H7 (cell line): ENCODE measurements at regions not wholly inside any gene's neighbourhood (a gene's known extent, or its start where the extent isn't known, plus 50 kb on each side); places are given as distances from the start of the nearest gene placed in this dataset.

Experiments used
- DNase-seq: peaks from one replicate; pipeline ENCODE4 v3.0.0; 2012
- H3K27me3 ChIP-seq: 2 replicates; pipeline ENCODE4 v1.6.0; 2011; ENCODE audit warnings: mild to moderate bottlenecking, low read length; ENCODE audit not compliant: control insufficient read depth, insufficient read depth
- H3K36me3 ChIP-seq: replicated peaks from 2 replicates; pipeline ENCODE4 v1.5.1; 2011; ENCODE audit warnings: low read length; ENCODE audit not compliant: control insufficient read depth, insufficient read depth
- H3K4me3 ChIP-seq: 2 replicates; pipeline ENCODE4 v1.5.1; 2011; ENCODE audit warnings: low read depth, mild to moderate bottlenecking, control low read depth, low read length, moderate library complexity; ENCODE audit not compliant: insufficient read depth

DNA sequence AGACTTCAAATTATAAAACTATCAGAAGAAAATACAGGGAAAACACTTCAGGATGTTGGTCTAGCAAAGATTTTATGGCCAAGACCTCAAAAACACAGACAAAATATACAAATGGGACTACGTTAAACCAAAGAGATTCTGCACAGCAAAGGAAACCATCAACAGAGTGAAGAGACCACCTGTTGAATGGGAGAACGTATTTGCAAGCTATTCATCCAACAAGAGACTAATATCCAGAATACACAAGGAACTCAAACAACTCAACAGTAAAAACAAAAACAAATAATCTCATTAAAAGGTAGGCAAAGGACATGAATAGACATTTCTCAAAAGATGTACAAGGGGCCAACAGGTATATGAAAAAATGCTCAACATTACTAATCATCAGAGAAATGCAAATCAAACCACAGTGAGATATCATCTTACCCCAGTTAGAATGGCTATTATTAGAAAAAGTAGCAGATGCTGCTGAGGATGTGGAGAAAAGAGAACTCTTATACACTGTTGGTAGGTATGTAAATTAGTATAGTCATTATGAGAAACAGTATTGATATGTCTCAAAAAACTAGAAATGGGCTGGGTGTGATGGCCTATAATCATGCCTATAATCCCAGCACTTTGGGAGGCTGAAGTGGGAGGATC is 112.6 kb downstream of the LRIG2 start:
- no peaks in the 10 kb centered on the region for H3K27me3 ChIP-seq
- DNase-seq = no peak
- no peaks in the 10 kb centered on the region for H3K36me3 ChIP-seq
- no peak overlapping the region for H3K4me3 ChIP-seq

DNA sequence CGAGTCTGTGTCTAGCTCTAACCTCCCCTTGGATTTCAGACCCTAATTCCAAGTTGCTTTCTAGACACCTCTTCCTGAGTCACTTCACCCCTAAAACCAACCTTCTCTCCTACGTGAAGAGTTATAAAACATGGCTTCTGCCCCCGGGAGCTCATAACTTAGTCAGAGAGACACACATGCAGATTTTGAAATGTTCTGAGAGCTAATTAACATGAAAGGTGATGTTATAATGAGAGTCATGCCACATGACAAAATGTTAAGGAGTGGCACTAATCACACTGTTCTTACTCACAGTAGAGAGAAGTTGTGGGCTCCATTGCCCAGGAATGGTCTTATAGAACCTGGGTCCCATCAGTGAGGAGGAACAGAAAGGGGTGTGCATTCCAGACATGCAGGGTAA is 117.1 kb downstream of the LRIG2 start:
- Histone ChIP-seq H3K27me3 (no peaks in the 10 kb centered on the region), H3K4me3 (no peak overlapping the region), H3K36me3 (no peaks in the 10 kb centered on the region)
- DNase-seq = no peak

DNA sequence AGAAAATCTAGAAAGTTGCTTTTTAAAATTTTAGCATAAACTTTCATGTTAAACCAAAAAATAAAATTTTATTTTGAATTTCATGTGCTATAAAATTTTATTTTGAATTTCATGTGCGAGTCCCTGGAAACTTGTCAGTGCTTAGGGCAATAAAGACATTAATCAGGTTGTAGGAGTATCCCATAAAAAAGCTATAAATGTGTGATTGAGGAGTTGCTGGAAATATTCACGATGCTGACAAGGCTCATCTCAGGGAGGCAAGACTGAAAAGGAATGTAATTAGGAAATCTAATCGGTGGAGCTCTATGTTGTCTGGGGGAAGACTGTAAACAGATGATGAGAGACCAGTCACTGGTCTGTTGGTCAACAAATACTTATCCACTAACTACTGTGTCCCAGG is 117.9 kb downstream of the LRIG2 start:
- DNase-seq = no peak
- H3K36me3 ChIP-seq = no peaks in the 10 kb centered on the region
- H3K4me3 ChIP-seq = no peak overlapping the region
- H3K27me3 ChIP-seq = no peaks in the 10 kb centered on the region

DNA sequence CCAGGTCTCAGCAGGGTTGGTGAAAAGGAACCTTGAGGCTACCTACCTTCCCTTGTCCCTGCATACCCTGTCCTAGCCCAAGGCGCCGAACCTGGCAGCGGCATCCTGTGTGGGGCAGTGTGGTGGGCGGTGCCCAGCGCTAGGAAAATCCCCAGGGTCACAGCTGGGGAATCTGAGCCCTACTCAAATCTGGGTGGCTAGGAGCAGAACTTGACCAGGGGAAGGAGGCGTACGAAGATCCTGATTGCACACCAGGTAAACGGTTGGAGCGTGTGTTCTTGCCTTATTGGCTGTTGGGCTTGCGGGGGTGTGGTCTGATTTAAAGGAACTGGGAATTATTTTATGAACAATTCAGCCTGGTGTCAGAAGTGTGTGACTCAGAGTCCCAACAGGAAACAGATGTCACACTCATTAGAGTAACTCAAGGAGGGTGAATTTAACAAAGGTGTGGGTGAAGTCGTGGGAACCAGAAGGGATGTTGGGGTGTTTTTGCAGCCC is 118.6 kb downstream of the LRIG2 start:
- Histone ChIP-seq H3K4me3 (no peak overlapping the region), H3K36me3 (no peaks in the 10 kb centered on the region), H3K27me3 (no peaks in the 10 kb centered on the region)
- no peak for DNase-seq

DNA sequence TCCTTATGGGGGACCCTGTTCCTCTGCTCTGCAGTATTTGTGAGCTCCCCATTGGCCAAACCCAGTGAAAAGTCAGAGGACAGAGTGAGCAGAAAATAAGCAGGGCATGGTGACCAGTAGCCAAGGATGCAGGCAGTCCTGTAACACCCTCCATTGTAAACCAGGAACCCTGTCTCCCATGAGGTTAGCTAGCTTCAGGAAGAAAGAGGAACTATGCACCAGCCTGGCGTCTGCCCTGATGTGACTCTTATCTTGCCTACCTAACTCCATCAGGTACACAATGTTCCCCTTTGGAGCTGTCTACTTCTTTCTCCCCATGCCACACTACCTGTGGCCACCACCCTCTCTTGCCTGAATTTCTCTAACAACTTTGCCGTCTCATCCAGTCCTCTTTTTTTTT is 119.2 kb downstream of the LRIG2 start:
- Histone ChIP-seq H3K27me3 (no peaks in the 10 kb centered on the region), H3K4me3 (no peak overlapping the region), H3K36me3 (no peaks in the 10 kb centered on the region)
- no peak for DNase-seq

DNA sequence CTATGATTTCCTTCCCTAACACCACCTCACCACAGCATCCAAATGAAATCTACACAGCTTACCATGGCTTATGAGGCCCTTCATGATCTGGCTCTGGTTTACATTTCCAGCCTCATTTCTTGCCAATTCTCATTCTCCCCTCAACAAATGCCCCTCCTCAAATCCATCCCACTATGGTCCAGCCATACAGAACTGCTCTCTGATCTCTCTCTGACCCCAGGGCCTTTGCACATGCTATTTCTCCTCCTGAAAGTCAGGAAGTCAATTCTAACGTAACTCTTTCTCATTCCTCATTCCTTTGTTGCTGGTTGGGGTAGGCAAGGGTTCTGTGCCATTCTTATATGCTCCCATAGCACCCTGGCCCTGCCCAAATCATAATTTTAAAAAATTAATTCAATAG is 120.0 kb downstream of the LRIG2 start:
- DNase-seq = no peak
- H3K4me3 ChIP-seq = no peak overlapping the region
- H3K27me3 ChIP-seq = no peaks in the 10 kb centered on the region
- H3K36me3 ChIP-seq = no peaks in the 10 kb centered on the region

DNA sequence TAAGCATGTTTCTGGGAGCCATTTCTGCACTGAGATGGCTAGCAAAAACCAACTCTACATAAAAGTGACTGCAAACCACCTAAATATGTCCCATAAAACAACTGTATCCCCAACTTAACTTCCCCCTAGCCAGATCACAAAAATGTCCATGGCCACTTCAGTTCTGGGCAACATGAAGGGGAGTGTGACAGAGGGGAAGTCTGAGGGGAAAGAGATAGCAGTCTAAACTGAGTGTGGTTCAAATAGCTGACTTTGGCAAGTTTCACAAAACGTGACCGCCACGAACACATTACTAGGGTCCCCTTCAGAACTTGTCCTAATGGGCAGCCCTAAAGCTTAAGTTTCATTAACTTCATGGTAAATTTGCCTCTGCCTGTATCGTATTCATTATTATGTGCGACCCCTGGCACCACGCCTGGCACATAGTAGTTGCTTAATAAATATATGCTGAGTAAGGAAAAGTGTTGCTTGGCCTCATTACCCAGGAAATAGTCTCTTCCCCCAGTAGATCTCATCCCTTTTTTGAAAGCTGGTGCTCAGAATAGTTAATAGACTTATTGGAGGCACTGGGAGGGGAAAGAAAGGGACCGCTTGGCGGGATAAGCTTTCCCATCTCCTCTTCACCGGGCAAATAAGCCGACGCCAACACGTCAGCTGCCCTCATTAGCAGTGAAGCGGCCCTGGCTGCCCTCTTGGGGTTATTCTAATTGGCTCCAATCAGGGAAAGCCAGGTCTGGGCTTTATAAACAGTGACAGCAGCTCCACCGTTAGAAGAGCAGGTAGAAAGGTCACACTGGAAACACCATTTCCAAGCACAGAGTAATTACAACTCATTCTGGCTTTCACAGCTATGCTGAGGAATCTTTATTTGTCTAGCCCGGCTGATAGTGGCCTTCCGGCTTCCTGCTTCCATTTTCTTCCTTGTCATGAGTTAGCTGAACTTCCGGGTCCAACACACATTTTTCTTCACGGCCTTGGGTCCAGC is 122.1 kb downstream of the LRIG2 start:
- no peak overlapping the region for H3K4me3 ChIP-seq
- H3K27me3 ChIP-seq = no peaks in the 10 kb centered on the region
- no peaks in the 10 kb centered on the region for H3K36me3 ChIP-seq
- DNase-seq = no peak

DNA sequence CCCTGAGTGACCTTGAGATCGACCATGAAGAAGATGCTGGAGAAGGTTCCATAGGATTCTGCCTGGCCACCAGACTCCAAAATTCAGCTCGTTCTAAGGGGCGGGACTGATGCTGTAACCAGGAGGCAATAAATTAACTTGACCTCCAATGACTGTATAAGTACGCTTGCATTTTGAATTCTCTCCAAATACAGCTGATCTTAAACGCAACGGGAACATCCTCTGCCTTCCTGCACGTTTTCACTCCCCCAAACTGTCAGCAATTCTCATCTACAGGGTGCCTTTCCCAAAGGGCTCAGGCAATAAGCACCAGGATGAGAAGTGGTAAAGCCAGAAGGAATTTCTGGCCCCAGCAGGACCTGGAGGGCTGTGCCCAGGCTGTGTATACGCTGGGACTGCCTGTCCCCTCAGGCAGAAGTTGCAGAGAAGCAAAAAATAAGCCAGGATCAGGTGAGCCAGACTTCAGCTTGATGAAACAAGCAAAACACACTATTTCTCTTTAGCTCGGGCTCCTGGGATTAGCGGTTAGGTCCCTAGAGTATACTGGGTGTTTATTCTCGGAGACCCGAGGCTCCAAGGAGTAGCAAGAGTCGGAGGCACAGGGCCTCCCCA is 124.8 kb downstream of the LRIG2 start:
- Histone ChIP-seq H3K27me3 (no peaks in the 10 kb centered on the region), H3K36me3 (no peaks in the 10 kb centered on the region), H3K4me3 (no peak overlapping the region)
- DNase-seq = no peak

DNA sequence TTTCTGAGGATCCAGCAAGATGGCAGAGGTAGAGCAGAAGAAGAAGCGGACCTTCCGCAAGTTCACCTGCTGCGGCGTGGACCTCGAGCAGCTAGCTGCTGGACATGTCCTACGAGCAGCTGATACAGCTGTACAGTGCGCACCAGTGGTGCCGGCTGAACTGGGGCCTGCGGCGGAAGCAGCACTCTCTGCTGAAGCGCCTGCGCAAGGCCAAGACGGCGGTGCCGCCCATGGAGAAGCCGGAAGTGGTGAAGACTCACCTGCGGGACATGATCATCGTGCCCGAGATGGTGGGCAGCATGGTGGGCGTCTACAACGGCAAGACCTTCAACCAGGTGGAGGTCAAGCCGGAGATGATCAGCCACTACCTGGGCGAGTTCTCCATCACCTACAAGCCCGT is 125.8 kb downstream of the LRIG2 start:
- Histone ChIP-seq H3K36me3 (no peaks in the 10 kb centered on the region), H3K4me3 (no peak overlapping the region), H3K27me3 (no peaks in the 10 kb centered on the region)
- no peak for DNase-seq

DNA sequence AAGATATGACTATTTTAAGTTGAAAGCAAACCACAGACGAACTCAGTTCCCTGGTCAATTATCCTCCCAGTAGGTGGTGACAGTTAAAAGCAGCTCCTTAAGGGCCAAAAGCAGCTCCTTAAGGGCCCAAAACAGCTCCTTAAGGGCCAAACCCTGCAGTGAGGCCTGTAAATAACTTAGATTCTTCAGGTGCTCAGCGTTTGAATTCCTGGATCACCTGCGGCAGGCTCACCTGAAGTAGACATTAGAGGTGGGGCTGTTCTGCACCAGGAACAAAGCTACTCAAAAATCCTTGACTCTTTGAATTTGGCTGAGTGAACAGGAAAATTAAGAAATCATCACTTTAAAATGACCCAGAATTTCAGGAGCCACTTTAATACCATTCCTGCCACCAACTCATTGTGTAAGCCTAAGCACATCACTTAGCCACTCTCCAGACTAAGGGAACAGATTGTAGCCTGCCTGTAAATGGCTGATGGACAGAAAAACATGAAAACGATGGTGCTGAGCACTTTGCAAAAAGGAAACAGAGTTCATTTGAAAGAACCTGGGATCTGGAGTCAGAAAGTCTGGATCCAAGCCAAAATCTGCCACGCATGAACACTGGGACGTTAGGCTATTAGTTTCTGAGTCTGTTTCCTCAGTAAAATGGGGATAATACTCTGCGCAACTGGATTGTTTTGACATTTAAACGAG is 126.9 kb downstream of the LRIG2 start:
- no peak overlapping the region for H3K4me3 ChIP-seq
- H3K36me3 ChIP-seq = no peaks in the 10 kb centered on the region
- H3K27me3 ChIP-seq = no peaks in the 10 kb centered on the region
- peak; percentile 61 for DNase-seq

DNA sequence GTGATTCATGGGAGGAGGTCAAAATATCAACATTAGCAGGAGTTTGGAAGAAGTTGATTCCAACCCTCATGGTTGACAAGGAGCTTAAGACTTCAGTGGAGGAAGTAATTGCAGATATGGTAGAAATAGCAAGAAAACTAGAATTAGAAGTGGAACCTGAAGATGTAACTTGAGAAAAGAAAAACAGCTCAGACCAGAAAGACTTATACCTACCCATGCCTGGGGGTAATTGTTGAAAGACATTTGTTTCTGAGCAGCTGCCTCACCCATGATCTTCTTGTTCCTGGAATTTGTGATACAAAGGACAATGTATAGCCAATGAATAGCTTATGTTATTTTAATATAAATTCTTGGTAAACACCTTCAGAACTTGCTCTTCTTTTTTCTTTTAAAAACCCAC is 128.6 kb downstream of the LRIG2 start:
- no peaks in the 10 kb centered on the region for H3K27me3 ChIP-seq
- DNase-seq = no peak
- no peaks in the 10 kb centered on the region for H3K36me3 ChIP-seq
- no peak overlapping the region for H3K4me3 ChIP-seq

DNA sequence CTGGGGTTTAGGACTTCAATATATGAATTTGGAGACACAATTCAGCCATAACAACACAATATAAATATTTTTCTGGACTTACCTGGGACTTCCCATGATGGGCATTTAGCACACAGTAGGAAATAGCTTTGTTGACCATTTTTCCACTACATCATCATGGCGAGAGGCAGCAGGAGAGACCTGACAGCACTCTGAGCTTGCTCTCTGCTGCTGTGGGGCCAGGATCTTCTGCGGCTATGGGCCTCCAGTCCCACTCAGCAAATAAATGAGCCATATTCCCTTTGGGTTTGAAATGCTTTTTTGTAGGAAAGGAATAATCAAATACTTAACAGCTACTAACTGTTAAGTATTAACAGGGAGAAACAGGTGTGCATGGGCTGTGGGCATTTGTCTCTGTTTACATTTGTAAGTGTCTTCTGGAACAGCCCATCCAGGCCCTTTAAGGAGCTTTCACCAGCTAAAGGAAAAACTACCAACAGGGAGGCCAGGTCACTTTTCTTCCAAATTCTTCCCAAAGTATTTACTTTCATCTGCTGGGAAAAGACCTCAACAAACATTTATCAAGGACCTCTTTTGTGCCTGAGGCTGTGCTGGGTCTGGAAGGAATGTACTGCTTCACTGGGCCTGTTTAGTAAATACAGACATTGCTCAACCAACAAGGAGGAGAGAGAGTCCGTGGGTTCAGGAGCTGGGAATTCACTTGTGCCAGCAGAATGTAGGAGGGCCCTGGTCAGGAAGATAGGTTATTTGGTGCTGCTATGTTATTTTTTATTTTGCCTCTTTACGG is 133.2 kb downstream of the LRIG2 start:
- Histone ChIP-seq H3K36me3 (no peaks in the 10 kb centered on the region), H3K4me3 (no peak overlapping the region), H3K27me3 (no peaks in the 10 kb centered on the region)
- no peak for DNase-seq

DNA sequence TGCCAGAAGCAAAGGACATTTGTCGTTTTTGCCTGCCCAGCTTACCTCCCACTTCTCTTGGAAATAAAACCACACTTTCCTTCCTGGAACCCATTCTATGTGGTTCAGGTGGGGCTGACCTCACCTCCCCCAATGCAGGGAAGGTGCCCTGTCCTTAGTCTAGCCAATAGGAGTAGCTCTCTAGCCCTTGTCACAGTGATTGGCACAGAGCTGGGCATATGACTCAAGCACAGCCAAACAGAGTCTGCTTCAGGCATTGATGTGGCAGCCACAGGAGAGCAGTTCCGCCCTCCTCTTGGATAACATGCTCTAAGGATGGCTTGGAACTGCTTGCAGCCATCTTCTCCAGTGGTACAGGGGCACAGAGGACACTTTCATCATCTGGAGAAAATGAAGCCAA is 134.0 kb downstream of the LRIG2 start:
- no peak for DNase-seq
- no peaks in the 10 kb centered on the region for H3K36me3 ChIP-seq
- H3K4me3 ChIP-seq = no peak overlapping the region
- H3K27me3 ChIP-seq = no peaks in the 10 kb centered on the region

DNA sequence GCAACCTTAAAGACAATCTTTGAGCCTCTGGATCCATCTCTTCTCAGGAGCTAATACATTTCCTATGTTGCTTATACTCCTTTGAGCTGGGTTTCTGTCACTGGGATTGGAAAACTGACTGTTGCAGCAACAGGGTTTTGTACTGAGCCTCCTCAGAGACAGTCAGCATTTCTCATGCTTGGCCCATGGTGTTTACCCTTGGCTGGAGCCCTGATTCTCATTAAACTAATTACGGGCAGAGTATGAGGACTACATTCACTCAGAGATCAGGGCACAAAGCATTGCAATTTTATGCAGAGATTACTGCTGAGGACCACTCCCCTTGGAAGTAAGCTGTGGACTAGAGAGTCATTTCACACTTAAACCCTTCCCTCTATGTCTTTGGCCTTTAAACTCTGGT is 134.5 kb downstream of the LRIG2 start:
- Histone ChIP-seq H3K36me3 (no peaks in the 10 kb centered on the region), H3K27me3 (no peaks in the 10 kb centered on the region), H3K4me3 (no peak overlapping the region)
- DNase-seq = no peak
